ENCODE measurements at regions not wholly inside any gene's neighbourhood (a gene's known extent, or its start where the extent isn't known, plus 50 kb on each side); places are given as distances from the start of the nearest gene placed in this dataset.
A peak's percentile ranks its signal among the peaks of the same experiment; 100 is the strongest.

GRCh38 chr2:10211844-10212422 is 89.4 kb downstream of the RRM2 start:
- DNase-seq (ENCODE audit: low read depth), result no peak
- H3K4me3 ChIP-seq (ENCODE audit: low read length), result no peak overlapping the region
- no peak for TF ChIP-seq CTCF (conservative IDR thresholded peaks at IDR 0.05; ENCODE audit: low read length)

- H3K4me3 ChIP-seq (ENCODE audit: low read length), result no peak overlapping the region
- no peak for TF ChIP-seq CTCF (conservative IDR thresholded peaks at IDR 0.05; ENCODE audit: low read length)
- no peak for DNase-seq (ENCODE audit: low read depth)
Measured at GRCh38 chr2:10212827-10213226, 89.9 kb upstream of the HPCAL1 start.

- no peak for TF ChIP-seq CTCF (conservative IDR thresholded peaks at IDR 0.05; ENCODE audit: low read length)
- no peak for DNase-seq (ENCODE audit: low read depth)
- no peak overlapping the region for H3K4me3 ChIP-seq (ENCODE audit: low read length)
Measured at GRCh38 chr2:10214179-10214578, 88.5 kb upstream of the HPCAL1 start.

GRCh38 chr2:10215393-10215935 is 87.2 kb upstream of the HPCAL1 start:
- peak; percentile 7 for DNase-seq (ENCODE audit: low read depth)
- no peak overlapping the region for H3K4me3 ChIP-seq (ENCODE audit: low read length)
- no peak for TF ChIP-seq CTCF (conservative IDR thresholded peaks at IDR 0.05; ENCODE audit: low read length)

GRCh38 chr2:10216677-10217488 is 85.8 kb upstream of the HPCAL1 start:
- no peak for TF ChIP-seq CTCF (conservative IDR thresholded peaks at IDR 0.05; ENCODE audit: low read length)
- DNase-seq (ENCODE audit: low read depth), result no peak
- no peak overlapping the region for H3K4me3 ChIP-seq (ENCODE audit: low read length)

GRCh38 chr2:10217489-10218435 is 84.9 kb upstream of the HPCAL1 start:
- TF ChIP-seq CTCF (conservative IDR thresholded peaks at IDR 0.05; ENCODE audit: low read length), result no peak
- no peak for DNase-seq (ENCODE audit: low read depth)
- no peak overlapping the region for H3K4me3 ChIP-seq (ENCODE audit: low read length)
